DMS79 treated with DMSO at 0.1 percent for 48 hours (cell line): ENCODE measurements at regions not wholly inside any gene's neighbourhood (a gene's known extent, or its start where the extent isn't known, plus 50 kb on each side); places are given as distances from the start of the nearest gene placed in this dataset.
"Not testable (repeated sequence)": the region's sequence is repeated elsewhere in the genome, so short reads cannot be mapped to it uniquely, and the experiment has no call there.

Experiments
- DNase-seq: peaks from one replicate; lab custom pipeline; 2025; lab: John Stamatoyannopoulos, UW

GRCh38 chr9:107793541-107793940 lies 304.0 kb upstream of the KLF4 start:
- DNase-seq: no peak

- no peak for DNase-seq
Measured at GRCh38 chr9:107792596-107792995, 303.0 kb upstream of the KLF4 start.

GRCh38 chr9:107792006-107792405 lies 302.4 kb upstream of the KLF4 start:
- DNase-seq: no peak

GRCh38 chr9:107789001-107789700 lies 299.6 kb upstream of the KLF4 start:
- no peak for DNase-seq

GRCh38 chr9:107786561-107786960 lies 297.0 kb upstream of the KLF4 start:
- DNase-seq: no peak

- DNase-seq: no peak
Measured at GRCh38 chr9:107784235-107784958, 294.8 kb upstream of the KLF4 start.

- no peak for DNase-seq
Measured at GRCh38 chr9:107782789-107783188, 293.2 kb upstream of the KLF4 start.

GRCh38 chr9:107782381-107782780 lies 292.8 kb upstream of the KLF4 start:
- no peak for DNase-seq

GRCh38 chr9:107780960-107781359 lies 291.4 kb upstream of the KLF4 start:
- no peak for DNase-seq

- DNase-seq: no peak
Measured at GRCh38 chr9:107779731-107780130, 290.2 kb upstream of the KLF4 start.

- no peak for DNase-seq
Measured at GRCh38 chr9:107778661-107779060, 289.1 kb upstream of the KLF4 start.

- DNase-seq: not testable (repeated sequence)
Measured at GRCh38 chr9:107774099-107774498, 284.5 kb upstream of the KLF4 start.

GRCh38 chr9:107772988-107773387 lies 283.4 kb upstream of the KLF4 start:
- DNase-seq: no peak

GRCh38 chr9:107770716-107771115 lies 281.1 kb upstream of the KLF4 start:
- no peak for DNase-seq

- DNase-seq: no peak
Measured at GRCh38 chr9:107768224-107768623, 278.7 kb upstream of the KLF4 start.

- DNase-seq: no peak
Measured at GRCh38 chr9:107767711-107768110, 278.1 kb upstream of the KLF4 start.

GRCh38 chr9:107763469-107763868 lies 273.9 kb upstream of the KLF4 start:
- DNase-seq: not testable (repeated sequence)

- DNase-seq: no peak
Measured at GRCh38 chr9:107761307-107761706, 271.7 kb upstream of the KLF4 start.

GRCh38 chr9:107760469-107761242 lies 271.1 kb upstream of the KLF4 start:
- DNase-seq: no peak

GRCh38 chr9:107759823-107760166 lies 270.2 kb upstream of the KLF4 start:
- DNase-seq: no peak

- no peak for DNase-seq
Measured at GRCh38 chr9:107759009-107759822, 269.6 kb upstream of the KLF4 start.

- no peak for DNase-seq
Measured at GRCh38 chr9:107756091-107756490, 266.5 kb upstream of the KLF4 start.
